GM21423 (cell line): ENCODE measurements at regions not wholly inside any gene's neighbourhood (a gene's known extent, or its start where the extent isn't known, plus 50 kb on each side); places are given as distances from the start of the nearest gene placed in this dataset.
"Not testable (repeated sequence)": the region's sequence is repeated elsewhere in the genome, so short reads cannot be mapped to it uniquely, and the experiment has no call there.

Source experiments
- ATAC-seq: cut with Tn5 transposase; IDR thresholded peaks from one replicate; pipeline ENCODE4 v1.9.1; 2021; ENCODE audit warnings: mild to moderate bottlenecking, moderate library complexity; ENCODE audit not compliant: unreplicated experiment

GRCh38 chr21:27887808-27888455 lies 921.0 kb upstream of the ADAMTS5 start:
- not testable (repeated sequence) for ATAC-seq

GRCh38 chr21:27885296-27885711 lies 918.4 kb upstream of the ADAMTS5 start:
- no peak for ATAC-seq

GRCh38 chr21:27881331-27881730 lies 914.4 kb upstream of the ADAMTS5 start:
- not testable (repeated sequence) for ATAC-seq

DNA sequence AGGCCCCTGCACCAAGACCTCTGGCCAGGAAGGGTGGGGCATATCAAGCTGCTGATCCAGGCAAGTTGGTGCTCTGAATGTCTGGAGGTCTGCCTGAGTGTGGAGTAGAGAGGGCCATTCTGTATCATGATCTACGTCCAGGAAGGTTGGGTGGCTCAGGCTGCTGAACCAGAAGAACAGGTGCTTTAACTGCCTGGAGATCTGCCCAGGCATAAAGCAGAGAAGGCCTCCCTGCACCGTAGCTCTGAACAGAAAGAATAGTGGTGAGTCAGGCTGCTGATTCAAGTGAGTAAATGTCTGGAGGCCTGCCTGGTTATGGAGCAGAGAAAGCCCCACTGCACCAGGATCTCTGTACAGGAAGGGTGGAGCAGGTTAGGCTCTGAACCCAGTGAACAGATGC lies 905.5 kb upstream of the ADAMTS5 start:
- ATAC-seq: not testable (repeated sequence)

- not testable (repeated sequence) for ATAC-seq
These were observed 903.9 kb upstream of the ADAMTS5 start for GRCh38 chr21:27870755-27871154.

- not testable (repeated sequence) for ATAC-seq
These were observed 893.5 kb upstream of the ADAMTS5 start for GRCh38 chr21:27860314-27860955.

- not testable (repeated sequence) for ATAC-seq
These were observed 891.4 kb upstream of the ADAMTS5 start for GRCh38 chr21:27858053-27858825.

GRCh38 chr21:27856988-27857387 lies 890.1 kb upstream of the ADAMTS5 start:
- not testable (repeated sequence) for ATAC-seq

GRCh38 chr21:27841084-27841672 lies 874.3 kb upstream of the ADAMTS5 start:
- ATAC-seq: no peak

DNA sequence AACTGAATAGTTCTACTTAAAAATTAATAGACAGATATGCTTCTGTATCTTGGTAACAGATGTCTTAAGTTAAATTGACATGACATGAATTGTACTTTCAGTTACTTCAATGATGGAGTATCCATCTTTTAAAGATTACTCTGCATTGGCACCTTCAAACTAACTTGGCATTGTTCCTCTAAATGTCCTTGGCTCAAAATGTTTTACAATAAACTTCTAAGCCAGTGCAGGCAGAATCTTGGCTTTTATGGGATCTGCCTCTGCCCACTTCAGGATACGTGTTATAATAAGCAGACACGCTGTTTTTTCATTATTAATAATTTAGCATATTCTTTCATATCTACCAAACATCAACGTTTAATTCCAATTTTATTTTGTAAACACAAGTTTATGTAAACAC lies 873.4 kb upstream of the ADAMTS5 start:
- ATAC-seq: no peak

- ATAC-seq: no peak
These were observed 872.7 kb upstream of the ADAMTS5 start for GRCh38 chr21:27839512-27840115.

DNA sequence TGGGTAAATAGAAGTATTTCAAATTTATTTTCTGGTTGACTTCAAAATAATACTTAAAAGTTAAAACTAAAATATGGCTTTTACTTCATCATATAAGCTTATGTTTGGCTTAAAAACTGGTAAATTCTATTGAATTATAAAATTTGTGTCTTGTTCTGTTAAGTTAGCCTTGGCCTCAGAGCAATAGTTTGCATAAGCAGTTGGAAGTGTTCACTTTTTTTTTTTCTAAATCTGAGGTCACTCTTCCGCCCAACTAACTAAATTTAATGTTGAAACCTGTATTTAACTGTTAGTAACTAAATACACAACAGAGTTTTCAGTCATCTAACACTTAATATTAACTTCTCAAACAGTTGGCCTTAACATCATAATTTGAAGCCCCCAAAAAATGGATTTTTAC lies 871.7 kb upstream of the ADAMTS5 start:
- ATAC-seq: no peak

GRCh38 chr21:27837936-27838335 lies 871.0 kb upstream of the ADAMTS5 start:
- ATAC-seq: no peak

- ATAC-seq: no peak
These were observed 866.4 kb upstream of the ADAMTS5 start for GRCh38 chr21:27833298-27833697.

DNA sequence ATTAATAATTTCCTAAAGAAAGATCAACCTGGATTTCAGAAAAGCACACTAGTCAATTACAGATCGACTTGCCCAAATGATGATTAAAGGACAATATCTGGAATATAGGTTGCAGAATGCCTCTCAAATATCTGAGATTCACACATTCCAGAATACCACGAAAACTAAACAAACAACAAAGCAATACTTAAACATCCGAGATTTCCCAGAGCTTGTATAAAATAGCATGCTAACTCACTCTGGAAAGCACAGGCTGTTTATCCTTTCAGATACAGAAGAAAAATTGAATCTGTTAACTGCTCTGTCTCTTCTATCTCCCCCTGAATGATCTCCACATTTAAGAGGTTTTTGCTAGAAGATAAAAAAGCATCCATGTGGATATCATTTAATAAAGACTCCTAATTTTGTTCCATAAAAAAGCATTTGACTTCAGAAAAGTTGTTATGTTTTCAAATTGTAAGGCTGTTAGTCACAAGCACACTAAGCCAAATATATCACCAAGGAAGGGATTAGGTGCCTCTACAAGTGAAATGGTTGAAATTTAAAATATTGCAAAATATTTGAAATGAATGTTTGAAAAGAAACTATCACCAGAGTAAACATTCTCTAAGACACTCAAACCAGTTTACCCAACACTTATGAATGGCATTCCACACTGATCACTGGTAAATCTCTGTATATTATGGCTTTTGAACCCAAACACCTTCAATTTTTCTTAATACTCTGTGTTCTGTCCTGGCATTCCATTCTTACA lies 865.1 kb upstream of the ADAMTS5 start:
- no peak for ATAC-seq

DNA sequence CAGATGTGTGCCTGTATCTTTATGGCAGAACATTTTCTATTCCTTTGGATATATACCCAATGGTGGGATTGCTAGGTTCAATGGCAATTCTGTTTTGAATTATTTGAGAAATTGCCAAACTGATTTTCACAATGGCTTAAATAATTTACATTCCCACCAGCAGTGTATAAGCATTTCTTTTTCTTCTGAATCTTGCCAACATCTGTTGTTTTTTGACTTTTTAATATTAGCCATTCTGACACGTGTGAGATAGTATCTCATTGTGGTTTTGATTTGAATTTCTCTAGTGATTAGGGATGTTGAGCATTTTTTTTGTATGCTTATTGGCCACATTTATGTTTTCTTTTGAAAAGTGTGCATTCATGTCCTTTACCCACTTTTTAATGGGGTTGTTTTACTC lies 864.3 kb upstream of the ADAMTS5 start:
- no peak for ATAC-seq

GRCh38 chr21:27827972-27828371 lies 861.1 kb upstream of the ADAMTS5 start:
- no peak for ATAC-seq

DNA sequence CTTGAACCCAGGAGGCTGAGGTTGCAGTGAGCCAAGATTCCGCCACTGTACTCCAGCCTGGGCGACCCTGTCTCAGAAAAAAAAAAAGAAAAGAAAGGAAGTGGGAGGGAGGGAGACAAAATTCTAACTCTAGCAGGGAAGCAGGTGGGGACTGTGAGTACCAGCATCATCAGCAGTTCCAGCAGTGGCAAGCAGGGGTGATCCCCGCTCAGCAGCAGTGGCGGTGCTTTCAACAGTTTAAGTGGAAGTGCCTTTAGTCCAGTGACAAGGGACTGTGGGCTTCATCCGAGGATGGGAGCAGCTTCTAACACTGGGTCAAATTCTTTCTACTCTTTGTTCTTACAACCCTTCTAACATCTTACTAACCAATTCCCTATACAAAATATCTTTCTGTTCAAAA lies 858.1 kb upstream of the ADAMTS5 start:
- ATAC-seq: no peak

GRCh38 chr21:27823652-27824201 lies 856.8 kb upstream of the ADAMTS5 start:
- no peak for ATAC-seq

DNA sequence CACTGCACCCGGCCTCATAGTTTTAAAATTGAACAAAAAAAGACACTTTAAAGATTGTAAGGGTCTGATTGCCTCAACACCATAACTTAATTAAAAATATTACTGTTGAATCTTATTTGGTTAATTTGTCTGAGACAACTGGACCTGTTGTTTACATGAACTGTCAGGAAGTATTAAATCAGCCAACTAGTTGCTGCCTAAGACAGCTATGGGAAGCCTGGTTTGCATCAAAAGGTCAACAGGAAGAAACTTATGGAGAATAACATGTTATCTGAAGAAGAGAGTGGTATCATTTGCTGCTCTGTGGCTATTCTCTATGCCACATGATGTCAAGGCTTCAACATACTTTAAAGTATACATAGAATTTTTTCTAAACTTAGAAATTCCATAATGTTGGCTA lies 853.5 kb upstream of the ADAMTS5 start:
- no peak for ATAC-seq
